HG03039 (cell line): ENCODE measurements at regions not wholly inside any gene's neighbourhood (a gene's known extent, or its start where the extent isn't known, plus 50 kb on each side); places are given as distances from the start of the nearest gene placed in this dataset.
"Not testable (repeated sequence)": the region's sequence is repeated elsewhere in the genome, so short reads cannot be mapped to it uniquely, and the experiment has no call there.

Experiments
- ATAC-seq: cut with Tn5 transposase; IDR thresholded peaks from one replicate; pipeline ENCODE4 v1.9.1; 2021; ENCODE audit warnings: mild to moderate bottlenecking, moderate library complexity; ENCODE audit not compliant: unreplicated experiment

GRCh38 chr3:39558775-39559306, 91.4 kb downstream of the MOBP start:
- ATAC-seq = no peak

DNA sequence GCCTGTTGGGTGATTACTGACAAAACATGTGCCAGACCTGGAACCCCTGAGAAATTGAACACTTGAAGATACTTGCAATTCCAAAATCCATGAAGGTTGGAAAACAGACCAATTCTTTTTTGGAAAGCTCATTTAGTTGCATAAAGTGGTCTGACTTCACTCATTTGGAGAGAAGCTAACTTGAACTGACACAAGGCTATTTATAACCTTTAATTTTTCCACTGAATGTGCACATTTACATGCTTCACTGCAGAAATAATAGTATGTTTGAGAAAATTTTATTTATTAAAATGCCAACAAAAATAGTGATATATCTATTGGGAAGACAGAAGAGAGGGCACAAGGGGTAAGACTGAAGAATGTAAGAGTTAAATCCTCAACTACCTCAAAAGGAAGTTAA, 92.1 kb downstream of the MOBP start:
- ATAC-seq = no peak

- no peak for ATAC-seq
Measured at GRCh38 chr3:39568508-39568907, 101.0 kb downstream of the MOBP start.

DNA sequence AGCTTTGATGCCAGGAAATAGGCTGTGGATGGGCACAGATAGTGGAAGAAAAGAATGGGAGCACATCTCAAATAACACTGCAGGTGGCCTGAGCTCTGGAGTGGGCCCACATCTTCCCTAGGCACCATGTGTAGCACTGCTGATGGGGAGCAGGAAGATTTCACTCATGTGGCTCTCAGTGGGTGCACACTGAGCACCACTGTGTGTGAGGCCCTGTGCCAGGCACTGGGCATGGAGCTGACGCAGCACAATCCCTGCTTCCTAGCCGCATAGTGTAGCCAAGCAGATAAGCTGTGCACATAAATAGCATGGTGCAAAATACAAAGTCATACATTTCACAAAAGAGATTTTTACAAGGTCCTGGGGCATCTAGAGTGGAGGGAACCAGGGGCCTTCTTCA, 101.6 kb downstream of the MOBP start:
- ATAC-seq = no peak

DNA sequence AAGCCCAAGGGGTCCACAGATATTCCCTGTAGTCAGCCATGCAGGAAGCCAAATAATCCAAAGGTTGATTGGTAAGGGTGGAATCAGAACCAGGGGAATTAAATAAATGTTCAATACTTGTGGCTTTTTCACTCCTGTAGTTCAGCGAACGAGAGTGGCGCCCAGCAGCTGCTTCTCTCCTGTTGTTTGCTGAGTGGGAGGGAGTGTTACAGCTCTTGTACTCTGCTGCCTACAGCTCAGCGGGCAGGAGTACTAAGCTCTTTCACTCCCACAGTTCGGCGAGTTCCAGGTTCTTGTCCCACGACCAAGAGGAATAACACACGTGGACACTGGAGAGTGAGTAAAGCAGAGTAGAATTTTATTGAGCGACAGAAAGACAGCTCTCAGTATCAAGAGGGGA, 105.9 kb downstream of the MOBP start:
- ATAC-seq = no peak

- no peak for ATAC-seq
Measured at GRCh38 chr3:39577541-39577940, 110.1 kb downstream of the MOBP start.

DNA sequence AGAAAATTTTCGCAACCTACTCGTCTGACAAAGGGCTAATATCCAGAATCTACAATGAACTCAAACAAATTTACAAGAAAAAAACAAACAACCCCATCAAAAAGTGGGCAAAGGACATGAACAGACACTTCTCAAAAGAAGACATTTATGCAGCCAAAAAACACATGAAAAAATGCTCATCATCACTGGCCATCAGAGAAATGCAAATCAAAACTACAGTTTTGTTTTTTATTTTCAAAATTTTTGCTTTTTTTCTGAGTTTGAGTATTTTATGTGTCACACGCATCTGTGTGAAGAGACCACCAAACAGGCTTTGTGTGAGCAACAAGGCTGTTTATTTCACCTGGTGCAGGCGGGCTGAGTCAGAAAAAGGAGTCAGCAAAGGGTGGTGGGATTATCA, 118.7 kb downstream of the MOBP start:
- ATAC-seq = not testable (repeated sequence)

DNA sequence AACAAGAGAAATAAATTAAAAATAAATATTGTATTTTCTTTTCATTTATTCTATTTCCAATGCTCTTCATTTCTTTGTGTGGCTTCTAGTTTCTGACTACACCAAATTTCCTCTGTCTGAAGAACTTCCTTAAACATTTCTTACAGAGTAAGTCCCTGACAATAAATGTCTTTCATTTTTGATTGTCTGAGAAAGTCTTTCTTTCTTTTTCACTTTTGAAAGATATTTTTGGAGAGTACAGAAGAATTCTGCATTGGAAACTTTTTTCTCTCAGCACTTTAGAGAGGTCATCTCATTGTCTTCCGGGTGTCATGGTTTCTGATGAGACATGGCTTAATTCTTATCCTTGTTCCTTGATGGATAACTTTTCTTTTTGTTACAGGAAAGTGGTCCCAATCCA, 119.6 kb downstream of the MOBP start:
- no peak for ATAC-seq

DNA sequence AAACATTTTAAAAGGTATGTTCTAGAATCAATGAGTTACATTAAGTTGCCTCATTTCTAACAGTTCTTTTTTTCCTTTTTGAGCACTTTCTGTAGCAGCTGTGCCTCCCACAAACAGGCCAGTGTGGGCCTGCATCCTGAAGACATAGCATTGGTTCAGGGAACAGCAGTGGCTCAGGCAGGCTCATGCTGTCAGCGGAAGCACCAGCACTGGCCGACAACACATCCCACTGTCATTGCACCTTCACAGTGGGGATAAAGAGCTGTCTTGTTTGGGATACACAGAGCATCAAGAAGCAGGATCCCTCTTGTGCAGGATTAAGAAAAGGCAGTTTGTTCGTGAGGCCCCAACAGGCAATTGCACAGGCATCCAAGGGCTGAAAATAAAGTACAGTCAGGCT, 123.3 kb downstream of the MOBP start:
- ATAC-seq = no peak

DNA sequence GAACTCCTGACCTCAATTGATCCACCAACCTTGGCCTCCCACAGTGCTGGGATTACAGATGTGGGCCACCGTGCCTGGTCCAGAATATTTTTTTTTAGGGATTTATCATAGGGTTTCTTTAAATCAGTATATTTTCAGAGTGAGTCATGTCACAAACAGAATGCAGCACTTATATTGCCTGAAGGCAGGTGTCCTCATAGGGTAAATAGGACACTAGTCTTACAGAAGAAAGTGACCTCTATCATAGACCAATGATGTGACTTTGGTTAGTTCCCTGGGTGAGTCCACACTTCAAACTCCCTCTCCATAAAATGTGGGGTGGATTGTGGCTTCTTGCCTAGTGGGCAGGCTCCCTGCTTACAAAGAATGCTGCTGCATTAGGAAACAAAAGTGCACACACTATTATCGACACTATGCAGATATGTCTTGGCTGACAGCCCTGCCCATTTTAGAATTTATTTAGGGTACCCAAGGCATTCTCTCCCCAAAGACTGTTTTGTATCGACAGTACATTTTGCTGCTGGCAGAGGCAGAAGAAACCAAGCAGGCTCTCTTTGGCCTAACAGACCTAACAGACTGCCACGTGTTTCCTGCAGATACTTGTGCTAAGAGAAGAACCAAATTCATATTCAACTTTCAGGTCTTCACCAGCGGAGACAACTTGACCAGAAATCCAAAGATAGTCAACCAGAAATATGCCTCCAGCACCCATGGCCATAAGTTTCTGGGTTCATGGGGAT, 125.0 kb downstream of the MOBP start:
- no peak for ATAC-seq

DNA sequence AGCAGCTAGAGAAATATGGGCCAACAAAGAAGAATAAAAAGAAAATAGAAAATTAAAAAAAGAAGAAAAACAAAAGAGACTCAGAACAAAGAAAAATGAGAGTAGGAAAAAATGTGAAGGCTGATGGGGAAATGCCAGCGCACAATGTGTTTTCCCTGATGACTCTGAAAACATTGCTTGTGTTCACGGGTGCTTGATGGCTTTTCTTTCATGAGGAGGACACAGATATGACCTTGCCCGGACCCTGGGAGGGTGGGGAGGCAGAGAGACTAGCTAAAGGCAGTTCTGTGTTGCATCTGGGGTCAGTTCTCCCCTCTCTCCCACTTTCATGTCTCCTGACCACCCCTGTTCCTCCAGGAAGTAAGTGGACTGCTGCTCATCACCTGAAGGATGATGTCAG, 125.9 kb downstream of the MOBP start:
- ATAC-seq = no peak

- ATAC-seq = no peak
Measured at GRCh38 chr3:39601241-39601640, 133.8 kb downstream of the MOBP start.

GRCh38 chr3:39605837-39606236, 138.4 kb downstream of the MOBP start:
- ATAC-seq = no peak

- ATAC-seq = no peak
Measured at GRCh38 chr3:39626198-39626597, 158.7 kb downstream of the MOBP start.

GRCh38 chr3:39631136-39631535, 163.7 kb downstream of the MOBP start:
- ATAC-seq = no peak

DNA sequence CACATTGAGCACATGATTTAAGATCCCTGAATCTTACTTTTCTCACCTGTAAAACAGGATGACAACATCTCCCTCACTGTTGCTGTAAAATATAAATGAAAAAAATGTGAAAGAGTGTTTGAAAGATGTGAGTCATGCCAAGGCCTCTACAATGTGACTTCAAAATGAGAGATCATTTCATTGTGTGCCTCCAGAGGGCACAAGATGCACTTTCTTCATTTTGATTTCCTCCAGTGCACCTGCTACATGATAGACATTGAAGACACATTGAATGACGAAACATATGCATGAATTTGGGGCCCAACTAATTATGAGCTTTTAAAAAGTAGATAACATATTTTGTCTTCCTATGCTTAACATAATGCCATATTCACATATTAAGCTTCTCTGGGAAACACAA, 170.3 kb downstream of the MOBP start:
- no peak for ATAC-seq

- no peak for ATAC-seq
Measured at GRCh38 chr3:39638301-39638700, 170.8 kb downstream of the MOBP start.

DNA sequence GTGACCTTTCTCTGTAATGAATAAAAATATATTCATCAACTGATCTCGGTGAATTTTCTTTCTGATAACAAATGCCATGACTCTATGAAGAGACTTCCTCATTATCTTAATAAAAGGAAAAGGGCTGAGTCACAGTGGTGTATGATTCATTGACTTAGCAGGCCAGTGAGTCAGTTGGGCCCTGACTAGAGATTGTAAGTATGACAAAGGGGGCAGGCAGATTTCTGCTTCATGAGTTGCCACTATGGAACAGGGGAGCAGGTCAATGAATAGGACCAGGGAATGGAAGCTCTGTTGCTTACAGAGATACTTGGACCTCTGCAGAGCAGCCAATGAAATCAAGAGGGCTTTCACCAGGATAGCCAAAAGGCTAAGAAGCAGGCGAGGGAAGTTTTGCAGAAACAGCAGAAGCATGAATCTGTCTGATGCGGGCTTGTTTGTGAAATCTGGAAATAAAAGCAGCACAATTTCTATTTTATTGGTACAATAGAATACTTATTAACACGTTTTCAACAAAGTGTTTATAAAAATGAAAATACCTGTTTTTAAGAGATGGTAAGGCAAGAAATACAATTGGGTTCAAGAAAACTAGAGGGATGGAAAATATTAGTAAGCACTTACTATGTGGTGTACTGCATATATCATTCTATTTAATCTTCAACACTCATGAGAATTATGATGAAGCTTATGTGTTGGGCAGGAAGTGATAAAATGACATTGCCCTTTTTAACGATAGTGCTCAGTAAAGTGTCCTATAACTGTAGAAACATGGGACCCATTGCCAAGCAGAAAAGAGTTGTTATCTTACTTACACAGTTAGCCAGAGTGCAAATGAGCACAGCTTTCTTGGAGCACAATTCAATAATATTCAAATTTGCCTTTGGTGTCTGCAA, 169.8 kb upstream of the MYRIP start:
- no peak for ATAC-seq

DNA sequence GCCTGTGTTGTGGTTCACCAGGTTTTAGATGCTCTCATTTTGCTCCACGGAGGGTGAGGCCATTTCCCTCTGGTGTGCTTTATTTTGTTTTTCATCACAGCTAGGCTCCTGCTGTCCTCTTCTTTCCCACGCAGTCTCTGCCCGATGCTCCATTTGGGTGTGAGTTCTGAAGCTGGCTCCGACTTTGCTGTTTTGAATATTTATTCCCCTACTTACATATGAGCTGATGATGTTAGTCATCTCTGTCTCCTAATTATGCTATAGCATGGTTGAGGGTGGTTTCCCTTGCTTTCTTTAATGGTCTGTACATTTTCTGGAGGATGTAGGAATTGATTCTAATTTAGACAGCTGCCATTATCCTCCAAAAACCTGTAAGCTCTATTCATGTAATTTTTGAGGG, 168.1 kb upstream of the MYRIP start:
- no peak for ATAC-seq

DNA sequence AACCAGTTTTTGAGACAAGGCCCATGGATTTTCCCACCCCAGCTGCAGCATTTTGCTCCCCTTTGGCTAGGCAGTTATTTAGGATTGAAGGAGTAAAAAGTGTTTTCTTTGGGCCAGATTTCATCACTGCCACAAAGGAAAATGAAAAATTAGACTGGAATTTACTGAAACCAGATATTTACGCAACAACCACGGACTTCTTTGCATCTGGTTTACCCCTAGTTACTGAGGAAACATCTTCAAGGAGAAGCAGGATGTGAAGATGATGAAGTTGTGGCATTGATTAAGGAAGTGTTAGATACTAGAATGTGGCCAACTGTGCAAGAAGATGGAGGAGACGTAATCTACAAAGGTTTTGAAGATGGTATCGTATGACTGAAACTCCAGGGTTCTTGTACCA, 165.2 kb upstream of the MYRIP start:
- ATAC-seq = no peak

DNA sequence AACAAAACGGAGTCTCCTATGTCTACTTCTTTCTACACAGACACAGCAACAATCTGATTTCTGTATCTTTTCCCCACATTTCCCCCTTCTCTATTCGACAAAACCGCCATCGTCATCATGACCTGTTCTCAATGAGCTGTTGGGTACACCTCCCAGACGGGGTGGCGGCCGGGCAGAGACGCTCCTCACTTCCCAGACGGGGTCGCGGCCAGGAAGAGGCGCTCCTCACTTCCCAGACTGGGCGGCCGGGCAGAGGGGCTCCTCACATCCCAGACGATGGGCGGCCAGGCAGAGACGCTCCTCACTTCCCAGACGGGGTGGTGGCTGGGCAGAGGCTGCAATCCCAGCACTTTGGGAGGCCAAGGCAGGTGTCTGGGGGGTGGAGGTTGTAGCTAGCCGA, 158.2 kb upstream of the MYRIP start:
- ATAC-seq = not testable (repeated sequence)
